Activated CD4-positive, alpha-beta T cell treated with anti-CD3 and anti-CD28 coated beads, Interleukin-2, amount 50 U/mL, for 16 hours (primary cell): ENCODE measurements at regions not wholly inside any gene's neighbourhood (a gene's known extent, or its start where the extent isn't known, plus 50 kb on each side); places are given as distances from the start of the nearest gene placed in this dataset.
"Not testable (repeated sequence)": the region's sequence is repeated elsewhere in the genome, so short reads cannot be mapped to it uniquely, and the experiment has no call there.

Source experiments
- DNase-seq: peaks from one replicate; pipeline ENCODE4 v3.0.0-alpha.2; 2020

DNA sequence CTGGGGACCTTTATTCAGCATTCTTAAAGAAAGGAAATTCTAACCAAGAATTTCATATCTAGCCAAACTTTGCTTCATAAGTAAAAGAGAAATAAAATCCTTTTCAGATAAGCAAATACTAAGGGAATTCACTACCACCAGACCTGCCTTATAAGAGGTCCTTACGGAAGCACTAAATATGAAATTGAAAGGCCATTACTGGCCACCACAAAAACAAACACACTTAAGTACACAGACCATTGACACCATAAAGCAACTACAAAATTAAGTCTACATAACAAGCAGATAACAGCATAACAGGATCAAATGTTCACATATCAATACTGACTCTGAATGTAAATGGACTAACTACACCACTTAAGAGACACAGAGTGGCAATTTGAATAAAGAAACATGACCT is 361.4 kb upstream of the POU5F2 start:
- DNase-seq = no peak

DNA sequence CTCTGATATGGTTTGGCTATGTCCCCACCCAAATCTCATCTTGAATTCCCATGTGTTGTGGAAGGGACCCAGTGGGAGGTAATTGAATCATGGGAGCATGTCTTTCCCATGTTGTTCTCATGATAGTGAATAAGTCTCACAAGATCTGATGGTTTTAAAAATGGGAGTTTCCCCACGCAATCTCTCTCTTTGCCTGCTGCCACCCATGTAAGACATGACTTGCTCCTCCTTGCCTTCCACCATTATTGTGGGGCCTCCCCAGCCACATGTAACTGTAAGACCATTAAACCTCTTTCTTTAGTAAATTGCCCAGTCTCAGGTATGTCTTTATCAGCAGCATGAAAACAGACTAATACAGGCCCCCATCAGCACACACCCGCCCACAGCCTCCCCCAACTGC is 356.0 kb upstream of the POU5F2 start:
- DNase-seq = not testable (repeated sequence)

DNA sequence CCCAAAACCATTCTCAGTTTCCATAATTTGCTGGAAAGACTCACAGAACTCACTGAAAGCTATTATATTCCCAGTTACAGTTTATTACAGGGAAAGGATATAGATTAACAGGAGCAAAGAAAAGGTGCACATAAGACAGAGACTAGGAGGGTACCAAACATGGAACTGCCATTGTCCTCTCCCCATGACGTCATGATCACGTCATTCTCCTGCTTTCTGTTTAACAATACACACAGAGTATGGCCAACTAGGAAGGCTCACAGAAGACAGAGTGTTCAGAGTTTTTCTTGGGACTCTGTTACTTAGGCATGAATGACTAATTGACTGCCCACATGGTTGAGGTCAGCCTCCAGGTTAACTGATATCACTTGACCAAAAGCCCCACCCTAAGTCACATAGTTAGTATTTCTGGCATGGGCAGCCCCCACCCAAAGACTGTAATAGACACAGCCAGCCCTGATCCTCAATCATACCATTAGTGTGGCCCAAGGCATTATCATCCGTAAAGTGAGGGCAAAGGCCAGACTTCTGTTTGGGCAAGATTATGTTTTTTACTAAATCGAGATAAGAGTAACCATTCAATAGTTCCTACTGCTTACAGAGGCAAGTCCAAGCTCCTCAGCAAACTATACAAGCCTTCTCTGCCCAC is 353.5 kb upstream of the POU5F2 start:
- DNase-seq = no peak

DNA sequence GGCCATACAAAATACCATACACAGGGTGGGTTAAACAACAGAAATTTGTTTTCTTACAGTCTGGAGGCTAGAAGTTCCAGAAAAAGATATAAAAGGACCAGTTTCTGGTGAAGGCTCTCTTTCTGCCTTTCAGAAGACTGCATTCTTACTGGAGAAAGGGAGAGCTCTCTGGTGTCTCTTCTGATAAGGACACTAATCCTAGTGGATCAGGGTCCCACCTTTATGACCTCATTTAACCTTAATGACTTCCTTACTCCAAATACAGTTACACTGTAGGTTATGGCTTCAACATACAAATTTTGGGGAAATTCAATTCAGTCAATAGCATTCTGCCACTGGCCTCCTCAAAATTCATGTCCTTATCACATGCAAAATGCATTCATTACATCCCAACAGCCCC is 351.9 kb upstream of the POU5F2 start:
- no peak for DNase-seq

DNA sequence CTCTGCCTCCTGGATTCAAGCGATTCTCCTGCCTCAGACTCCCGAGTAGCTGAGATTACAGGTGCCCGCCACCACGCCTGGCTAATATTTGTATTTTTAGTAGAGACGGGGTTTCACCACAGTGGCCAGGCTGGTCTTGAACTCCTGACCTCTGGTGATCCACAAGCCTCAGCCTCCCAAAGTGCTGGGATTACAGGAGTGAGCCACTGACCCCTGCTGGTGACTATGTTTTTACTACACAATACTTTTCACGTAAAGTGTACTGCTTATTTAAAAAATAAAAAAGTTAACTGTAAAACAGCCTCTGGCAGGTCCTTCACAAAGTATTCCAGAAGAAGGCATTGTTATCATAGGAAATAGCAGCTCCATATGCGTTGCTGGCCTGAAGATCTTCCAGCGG is 345.2 kb upstream of the POU5F2 start:
- peak; percentile 2 for DNase-seq

DNA sequence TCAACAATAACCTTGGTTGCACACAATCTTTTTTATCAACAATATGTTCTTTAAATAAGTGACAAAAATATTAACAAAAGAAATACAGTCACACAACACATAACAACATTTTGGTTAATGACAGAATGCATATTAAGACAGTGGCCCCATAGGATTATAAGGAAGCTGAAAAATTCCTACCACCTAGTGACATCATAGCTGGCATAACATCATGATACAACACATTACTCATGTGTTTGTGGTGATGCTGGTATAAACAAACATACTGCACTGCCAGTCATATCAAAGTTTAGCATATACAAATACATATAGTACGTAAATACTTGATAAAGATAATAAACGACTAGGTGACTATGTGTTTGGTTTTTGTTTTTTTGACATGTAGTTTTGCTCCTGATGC is 344.8 kb upstream of the POU5F2 start:
- no peak for DNase-seq

DNA sequence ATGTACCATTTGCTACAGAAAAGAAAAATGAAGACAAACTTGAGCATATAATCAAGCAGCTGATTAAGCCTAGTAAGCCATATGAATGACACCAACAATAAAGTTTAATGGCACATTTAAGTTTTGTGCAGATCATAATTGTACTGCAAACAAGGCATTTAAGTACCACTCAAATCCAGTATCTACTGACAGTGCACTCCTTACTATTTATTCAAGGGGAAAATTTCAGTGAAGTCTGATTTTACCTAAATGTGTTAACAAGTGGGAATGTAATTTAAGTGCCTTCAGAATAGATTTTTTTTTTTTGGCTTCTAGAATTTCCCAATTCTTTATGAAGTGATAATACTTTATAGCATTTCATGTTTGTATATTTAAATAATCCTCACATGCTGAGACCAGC is 341.0 kb upstream of the POU5F2 start:
- DNase-seq = no peak

DNA sequence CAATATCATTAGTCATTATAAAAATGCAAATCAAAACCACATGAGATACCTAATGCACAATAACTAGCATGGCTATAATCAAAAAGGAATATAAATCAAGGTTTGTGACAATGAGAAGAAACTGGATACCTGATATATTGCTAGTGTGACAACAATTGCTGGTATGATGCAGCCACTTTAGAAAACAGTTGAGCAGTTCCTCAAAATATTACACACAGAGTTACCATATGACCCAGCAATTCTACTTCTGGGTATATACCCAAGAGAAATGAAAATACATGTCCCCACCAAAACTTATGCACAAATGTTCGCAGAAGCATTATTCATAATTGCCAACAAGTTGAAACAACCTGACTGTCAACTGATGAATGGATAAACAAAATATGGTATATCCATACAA is 339.7 kb upstream of the POU5F2 start:
- no peak for DNase-seq

DNA sequence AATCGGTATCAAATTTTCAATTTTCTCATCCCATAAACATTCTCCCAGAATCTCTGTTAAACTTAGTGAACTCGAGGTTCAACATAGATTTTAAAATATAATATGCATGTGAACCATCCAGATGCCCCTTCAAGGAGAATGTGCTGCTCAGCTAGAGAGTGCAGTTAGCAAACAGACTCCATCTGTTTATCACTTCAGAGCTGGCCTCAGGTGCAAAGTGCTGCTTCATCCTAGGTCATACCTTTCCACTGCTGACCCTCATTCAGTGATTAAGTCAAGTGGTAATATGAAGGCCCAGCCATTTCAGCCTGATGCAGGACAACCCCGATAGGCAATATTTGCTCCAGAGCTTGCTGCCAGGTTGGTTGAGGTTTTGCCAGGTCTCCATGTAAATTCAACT is 339.0 kb upstream of the POU5F2 start:
- DNase-seq = no peak

DNA sequence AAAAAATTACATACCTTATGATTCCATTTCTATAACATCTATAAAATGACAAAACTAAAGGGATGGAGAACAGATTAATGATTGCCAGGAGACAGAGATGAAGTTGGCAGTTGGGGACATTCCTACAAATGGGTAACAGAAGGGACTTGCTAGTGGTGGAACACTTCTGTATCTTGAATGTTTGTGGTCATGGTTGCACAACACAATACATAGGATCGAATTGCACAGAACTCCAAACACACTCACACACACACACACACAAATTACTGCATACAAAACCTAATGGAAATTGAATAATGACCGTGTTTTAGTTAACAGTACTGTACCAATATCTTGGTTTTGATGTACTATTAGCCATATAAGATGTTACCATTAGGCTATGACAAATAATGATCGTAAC is 330.7 kb upstream of the POU5F2 start:
- no peak for DNase-seq

DNA sequence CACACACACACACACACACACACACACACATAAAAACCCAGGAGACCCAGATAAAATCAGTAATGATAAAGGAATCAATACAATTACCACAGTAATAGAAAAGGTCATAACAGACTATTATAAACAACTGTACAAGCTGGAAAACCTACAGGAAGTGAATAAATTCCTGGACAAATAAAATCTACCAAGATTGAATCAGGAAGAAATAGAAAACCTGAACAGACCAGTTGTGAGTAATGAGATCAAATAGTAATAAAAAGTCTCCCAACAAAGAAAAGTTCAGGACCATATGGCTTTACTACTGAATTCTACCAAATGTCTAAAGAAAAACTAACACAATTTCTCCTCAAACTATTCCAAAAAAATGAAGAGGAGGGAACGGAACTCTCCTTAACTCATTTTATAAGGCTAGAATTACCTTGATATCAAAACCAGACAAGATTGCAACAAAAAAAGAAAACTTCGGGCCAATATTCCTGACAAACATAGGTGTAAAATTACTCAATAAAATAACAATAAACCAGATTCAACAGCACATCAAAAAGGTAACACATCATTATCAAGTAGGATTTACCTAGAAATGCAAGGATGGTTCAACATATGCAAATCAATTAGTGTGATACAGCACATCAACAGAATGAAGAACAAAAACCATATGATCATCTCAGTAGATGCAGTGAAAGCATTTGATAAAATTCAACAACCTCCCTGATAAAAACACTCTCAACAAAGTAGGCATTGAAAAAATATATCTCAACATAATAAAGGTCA is 325.2 kb upstream of the POU5F2 start:
- DNase-seq = no peak

DNA sequence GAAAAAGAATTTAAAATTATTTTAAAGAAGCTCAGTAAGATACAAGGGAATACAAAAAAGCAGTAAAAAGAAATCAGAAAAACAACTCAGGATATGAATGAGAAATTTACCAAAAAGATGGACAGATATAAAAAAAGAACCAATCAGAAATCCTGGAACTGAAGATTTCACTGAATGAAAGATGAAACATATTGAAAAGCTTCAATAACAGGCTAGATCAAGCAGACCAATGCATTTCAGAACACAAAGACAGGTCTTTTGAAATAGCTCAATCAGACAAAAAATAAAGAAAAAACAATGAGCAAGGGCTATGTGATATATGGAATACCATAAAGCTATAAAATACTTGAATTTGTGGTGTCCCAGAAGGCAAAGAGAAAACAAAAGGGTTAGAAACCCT is 322.6 kb upstream of the POU5F2 start:
- no peak for DNase-seq

DNA sequence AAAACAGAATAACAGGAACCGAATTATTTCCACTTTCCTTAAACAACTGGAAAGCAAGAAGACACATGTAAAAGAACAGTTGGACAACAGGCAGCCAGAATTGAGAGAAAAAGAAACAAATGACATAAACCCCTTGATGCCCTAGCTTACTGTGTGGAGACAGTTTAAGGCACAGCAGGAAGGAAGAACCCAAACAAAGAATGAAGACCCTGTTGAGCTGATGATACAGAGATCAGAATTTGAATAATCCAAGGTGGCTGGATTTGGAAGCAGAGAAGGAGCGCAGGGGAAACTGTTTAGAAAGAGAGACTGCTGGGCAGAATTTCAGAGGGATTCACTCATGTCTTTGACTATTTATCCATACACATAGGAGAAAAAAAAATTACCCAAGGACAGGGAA is 316.3 kb upstream of the POU5F2 start:
- DNase-seq = no peak

DNA sequence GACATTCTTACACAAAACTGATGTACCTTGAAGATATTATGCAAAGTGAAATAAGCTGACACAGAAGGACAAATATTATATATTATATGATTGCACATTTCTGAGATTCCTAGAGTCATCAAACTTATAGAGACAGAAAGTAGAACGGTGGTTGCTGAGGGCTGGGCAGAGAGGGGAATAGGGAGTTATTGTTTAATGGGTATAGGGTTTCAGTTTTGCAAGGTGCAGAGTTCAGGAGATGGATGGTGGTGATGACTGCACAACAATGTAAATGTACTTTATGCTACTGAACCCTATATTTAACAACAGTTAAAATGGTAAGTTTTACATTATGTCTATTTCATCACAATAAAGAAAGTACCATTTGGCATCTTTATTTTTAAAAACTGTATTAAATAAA is 315.8 kb upstream of the POU5F2 start:
- DNase-seq = no peak

DNA sequence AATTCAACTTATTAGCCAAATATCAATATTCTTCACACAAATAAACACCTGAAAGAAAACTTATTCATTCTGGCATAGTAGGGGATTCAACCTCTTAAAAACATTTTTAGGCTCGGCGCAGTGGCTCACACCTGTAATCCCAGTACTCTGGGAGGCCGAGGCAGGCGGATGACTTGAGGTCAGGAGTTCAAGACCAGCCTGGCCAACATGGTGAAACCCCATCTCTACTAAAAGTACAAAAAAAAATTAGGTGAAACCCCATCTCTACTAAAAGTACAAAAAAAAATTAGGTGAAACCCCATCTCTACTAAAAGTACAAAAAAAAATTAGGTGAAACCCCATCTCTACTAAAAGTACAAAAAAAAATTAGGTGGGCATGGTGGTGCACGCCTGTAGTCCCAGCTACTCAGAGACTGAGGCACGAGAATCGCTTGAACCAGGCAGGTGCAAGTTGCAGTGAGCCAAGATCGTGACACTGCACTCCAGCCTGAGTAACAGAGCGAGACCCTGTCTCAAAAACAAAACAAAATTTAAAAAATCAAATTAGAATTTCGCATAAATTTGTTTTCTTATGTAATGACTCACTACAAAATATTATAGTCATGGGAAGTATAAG is 308.0 kb upstream of the POU5F2 start:
- not testable (repeated sequence) for DNase-seq

DNA sequence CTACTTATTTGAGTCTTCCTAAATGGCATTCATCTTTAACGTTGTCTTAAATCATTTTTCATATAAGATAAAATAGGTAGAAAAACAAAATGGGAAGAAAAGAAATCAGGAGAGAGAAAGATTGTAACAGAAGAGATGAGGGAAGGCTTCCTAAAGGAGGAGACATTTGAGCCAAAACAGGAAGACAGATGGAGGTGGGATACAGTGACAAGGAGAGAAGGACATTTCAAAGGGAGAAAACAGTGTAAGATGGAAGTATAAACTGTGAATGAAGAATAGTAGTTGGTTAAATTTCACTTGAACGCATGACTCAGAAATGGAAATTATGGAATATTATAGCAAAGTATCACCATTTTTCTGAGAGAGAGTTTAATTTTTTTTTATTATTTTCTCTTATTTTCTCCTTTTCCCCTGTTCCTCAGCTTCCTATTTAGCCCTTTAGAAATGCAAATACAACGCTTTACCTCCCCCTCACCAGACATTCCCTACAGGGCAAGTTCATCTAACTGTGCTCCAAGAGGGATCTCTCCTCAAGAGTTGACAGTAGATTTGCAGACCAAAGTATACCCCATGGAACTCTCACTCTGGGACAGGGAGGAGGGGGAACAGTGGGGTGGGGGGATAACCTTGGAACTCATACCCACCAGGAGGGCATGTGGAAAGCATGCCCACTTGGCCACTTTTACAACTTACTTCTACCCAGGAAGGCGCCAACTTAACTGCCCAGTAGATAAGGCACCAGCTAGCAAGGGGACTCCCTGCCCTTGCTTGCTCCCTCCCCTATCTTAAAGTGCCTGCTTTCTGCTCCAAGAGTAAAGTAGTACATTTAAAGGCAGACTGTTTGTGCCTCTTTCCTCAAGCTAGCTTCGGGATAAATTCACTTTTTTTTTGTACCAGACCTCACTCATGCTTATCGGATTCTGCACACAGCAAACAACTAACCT is 304.7 kb upstream of the POU5F2 start:
- no peak for DNase-seq

DNA sequence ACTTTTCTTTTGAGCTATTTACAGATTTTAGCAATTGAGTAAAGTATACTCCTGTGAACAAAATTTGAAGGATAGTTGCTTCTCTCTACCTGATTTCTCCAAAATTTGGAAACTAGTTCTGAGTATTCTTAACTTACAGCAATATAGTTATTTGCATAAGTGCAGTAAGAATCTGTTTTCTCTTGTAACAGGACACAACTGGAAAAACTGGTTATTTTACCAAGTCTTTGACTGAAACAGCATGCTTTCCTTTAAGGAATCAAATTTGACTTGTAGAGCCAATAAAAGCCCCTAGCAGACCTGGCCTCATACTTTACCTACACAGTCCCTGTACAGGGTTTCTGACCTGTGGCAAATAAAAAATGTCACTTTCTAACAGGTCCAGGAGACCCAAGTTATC is 301.9 kb upstream of the POU5F2 start:
- DNase-seq = no peak

DNA sequence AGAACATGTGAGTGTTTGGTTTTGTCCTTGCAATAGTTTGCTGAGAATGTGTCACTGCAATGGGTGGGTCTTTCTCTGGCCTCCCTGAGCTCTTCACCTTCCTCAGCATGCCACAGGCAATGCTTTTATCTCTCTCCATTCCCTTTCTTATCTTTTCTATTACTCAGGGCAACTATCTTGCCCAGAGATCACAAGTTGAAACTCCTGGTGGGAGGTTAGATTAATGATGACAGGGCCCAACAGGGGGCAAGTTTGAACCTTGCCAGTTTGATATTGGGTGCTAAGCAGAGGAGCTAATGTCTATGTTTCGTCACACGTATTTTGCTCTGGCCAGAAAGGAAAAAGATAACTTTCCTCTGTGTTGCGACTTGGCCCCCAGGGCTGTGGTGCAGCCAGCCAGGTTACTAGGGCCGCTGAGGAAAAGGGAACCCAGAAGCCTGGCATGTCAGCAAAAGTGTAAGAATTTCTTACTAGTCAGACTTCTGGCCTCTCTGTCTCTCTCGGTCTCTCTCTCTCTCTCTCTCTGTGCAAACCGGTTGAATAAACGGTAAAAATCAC is 299.3 kb upstream of the POU5F2 start:
- no peak for DNase-seq

DNA sequence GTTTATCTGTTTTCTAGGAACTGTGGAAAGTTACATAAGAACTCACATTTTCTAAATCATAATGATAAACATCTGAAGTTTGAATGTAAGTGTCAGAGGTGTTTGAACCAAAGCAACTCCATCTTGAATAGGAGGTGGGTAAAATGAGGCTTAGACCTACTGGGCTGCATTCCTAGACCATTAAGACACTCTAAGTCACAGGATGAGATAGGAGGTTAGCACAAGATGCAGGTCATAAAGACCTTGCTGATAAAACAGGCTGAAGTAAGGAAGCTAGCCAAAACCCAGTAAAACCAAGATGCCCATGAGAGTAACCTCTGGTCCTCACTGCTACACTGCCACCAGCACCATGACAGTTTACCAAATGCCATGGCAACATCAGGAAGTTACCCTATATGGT is 297.7 kb upstream of the POU5F2 start:
- DNase-seq = no peak

DNA sequence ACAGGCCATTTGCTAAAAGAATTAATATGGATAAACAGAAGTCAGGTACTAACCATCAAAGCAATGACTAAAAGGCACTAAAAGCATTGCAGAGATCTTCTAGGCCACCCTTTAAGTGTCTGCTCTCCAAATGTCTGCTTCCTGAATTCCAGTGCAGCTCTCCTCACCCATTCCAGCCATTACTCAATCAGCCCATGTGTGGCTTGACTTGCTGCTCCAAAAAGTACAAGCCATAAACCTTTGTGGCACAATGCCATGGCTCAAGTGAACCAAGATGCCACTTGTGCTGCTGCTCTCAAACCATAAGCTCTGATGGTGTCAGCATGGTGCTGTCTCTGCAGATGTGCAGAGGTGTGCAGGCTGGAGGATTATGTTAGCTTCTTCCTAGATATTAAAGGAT is 290.2 kb upstream of the POU5F2 start:
- DNase-seq = no peak

DNA sequence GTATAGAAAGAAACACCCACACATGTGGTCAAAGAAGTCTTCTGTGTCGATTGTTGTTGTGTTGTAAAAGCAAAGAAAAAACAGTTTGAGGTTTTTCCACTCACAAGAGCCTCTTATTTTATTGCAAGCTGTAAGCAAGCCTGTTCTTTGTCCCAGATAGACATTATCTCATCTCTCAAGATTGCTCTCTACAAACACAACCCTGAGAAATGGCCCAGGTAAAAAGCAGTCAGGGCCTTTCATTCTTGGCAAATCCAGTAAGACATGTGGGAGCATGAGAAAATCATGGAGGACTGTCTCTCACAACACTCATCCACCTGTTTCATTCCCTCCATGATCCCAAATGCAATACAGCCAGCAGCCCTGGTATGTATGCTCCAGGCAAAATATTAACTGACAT is 286.6 kb upstream of the POU5F2 start:
- DNase-seq = no peak

DNA sequence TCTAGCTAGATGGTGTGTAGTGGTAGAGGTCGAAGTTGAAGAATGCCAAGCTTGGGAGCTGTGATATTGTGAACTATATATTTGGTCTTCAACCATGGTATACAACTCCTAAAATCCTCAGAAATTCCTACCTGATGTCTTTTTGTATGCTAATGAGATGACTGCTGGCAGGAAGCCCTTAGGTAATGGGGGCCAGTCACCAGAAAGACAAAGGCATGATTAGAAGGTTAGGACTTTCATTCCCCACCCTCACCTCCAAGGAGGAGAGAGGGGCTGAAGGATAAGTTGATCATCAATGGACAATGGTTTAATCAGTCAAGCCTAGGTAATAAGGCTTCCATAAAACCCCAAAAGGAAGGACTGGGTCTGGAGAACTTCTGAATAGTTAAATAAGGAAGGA is 285.7 kb upstream of the POU5F2 start:
- no peak for DNase-seq
